SU-DHL-6 (cell line): ENCODE measurements at regions not wholly inside any gene's neighbourhood (a gene's known extent, or its start where the extent isn't known, plus 50 kb on each side); places are given as distances from the start of the nearest gene placed in this dataset.

Experiments used
- H2AFZ ChIP-seq: fragments of 200-600 bp; sonication (generic); 2 replicates; pipeline ENCODE4 v1.6.1; 2014; ENCODE audit warnings: low read depth, mild to moderate bottlenecking, moderate library complexity, mixed read lengths, antibody characterized with exemption, low read length; ENCODE audit not compliant: severe bottlenecking
- H3F3A ChIP-seq: fragments of 200-600 bp; shearing (Covaris generic); 2 replicates; pipeline ENCODE4 v1.6.0; 2016; ENCODE audit warnings: antibody characterized with exemption, mild to moderate bottlenecking; ENCODE audit not compliant: insufficient read depth
- H3K27ac ChIP-seq: fragments of 200-600 bp; sonication (generic); 2 replicates; pipeline ENCODE4 v1.5.1; 2016; ENCODE audit warnings: low read depth, mild to moderate bottlenecking, low read length, moderate library complexity, mixed read lengths
- H3K27me3 ChIP-seq: fragments of 200-600 bp; sonication (generic), shearing (Covaris generic); 2 replicates; pipeline ENCODE4 v1.6.0; 2014; ENCODE audit warnings: mild to moderate bottlenecking, low read length
- H3K36me3 ChIP-seq: fragments of 200-600 bp; sonication (generic); 2 replicates; pipeline ENCODE4 v1.6.1; 2014; ENCODE audit warnings: mild to moderate bottlenecking, low read length, mixed read lengths
- H3K4me2 ChIP-seq: fragments of 300-600, 200-600 bp; shearing (Covaris generic), sonication (generic); 2 replicates; pipeline ENCODE4 v1.6.0; 2014; ENCODE audit warnings: low read length, low read depth, mild to moderate bottlenecking; ENCODE audit not compliant: poor library complexity, severe bottlenecking
- H3K4me3 ChIP-seq: fragments of 200-600 bp; sonication (generic); 2 replicates; pipeline ENCODE4 v1.5.1; 2014; ENCODE audit warnings: antibody characterized with exemption, low read length, mild to moderate bottlenecking, mixed read lengths; ENCODE audit not compliant: insufficient read depth, poor library complexity, severe bottlenecking
- H3K79me2 ChIP-seq: fragments of 200-600 bp; sonication (generic); 2 replicates; pipeline ENCODE4 v1.6.1; 2014; ENCODE audit warnings: mild to moderate bottlenecking, low read length, moderate library complexity; ENCODE audit not compliant: insufficient read depth
- H3K9ac ChIP-seq: fragments of 200-600 bp; sonication (generic); 2 replicates; pipeline ENCODE4 v1.7.0; 2014; ENCODE audit warnings: mild to moderate bottlenecking, low read length
- H3K9me2 ChIP-seq: fragments of 200-600 bp; sonication (generic); replicated peaks from 2 replicates; pipeline ENCODE4 v1.6.1; 2014; ENCODE audit warnings: low read length; ENCODE audit not compliant: insufficient read depth
- H3K9me3 ChIP-seq: fragments of 200-600 bp; sonication (generic); 2 replicates; pipeline ENCODE4 v1.6.1; 2014; ENCODE audit warnings: low read length, mixed read lengths; ENCODE audit not compliant: insufficient read depth
- H4K20me1 ChIP-seq: fragments of 200-600 bp; sonication (generic); 2 replicates; pipeline ENCODE4 v1.6.1; 2014; ENCODE audit warnings: low read depth, mild to moderate bottlenecking, antibody characterized with exemption, low read length, moderate library complexity, mixed read lengths
- CTCF ChIP-seq: fragments of 200-600 bp; sonication (generic); IDR thresholded peaks from one replicate; pipeline ENCODE4 v1.5.1; 2017; ENCODE audit warnings: antibody characterized with exemption, mild to moderate bottlenecking, low read length, moderate library complexity; ENCODE audit not compliant: insufficient read depth, poor library complexity, severe bottlenecking
- EZH2phosphoT487 ChIP-seq: fragments of 200-600 bp; sonication (generic), shearing (Covaris generic); conservative IDR thresholded peaks from 2 replicates; pipeline ENCODE4 v1.6.1; 2018; ENCODE audit warnings: mild to moderate bottlenecking, antibody characterized with exemption, low read length, moderate library complexity, mixed read lengths

DNA sequence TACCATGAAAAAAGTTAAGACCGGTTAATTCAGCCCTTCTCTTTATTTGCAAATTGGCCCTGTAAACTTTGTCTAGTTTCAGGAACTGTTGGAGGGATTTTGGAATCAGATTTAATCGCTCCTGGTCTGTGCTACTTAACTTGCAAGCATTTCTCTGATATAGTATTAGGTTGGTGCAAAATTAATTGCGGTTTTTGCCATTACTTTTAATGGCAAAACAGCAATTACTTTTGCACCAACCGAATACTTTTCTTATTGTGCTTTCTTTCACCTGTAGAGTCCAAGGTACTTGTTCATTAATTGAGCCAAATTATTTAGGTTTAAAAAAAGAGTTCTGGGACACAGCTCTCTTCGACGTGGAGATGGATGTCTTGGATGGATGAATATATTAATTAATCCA is 92.8 kb upstream of the HNRNPU start:
- H3K79me2 ChIP-seq = no peaks in the 10 kb centered on the region
- H3K4me3 ChIP-seq = no peak overlapping the region
- no peaks in the 10 kb centered on the region for H3K9me2 ChIP-seq
- no peaks in the 10 kb centered on the region for H4K20me1 ChIP-seq
- H3K27ac ChIP-seq = no peak overlapping the region
- TF ChIP-seq CTCF (no peak), EZH2phosphoT487 (no peak)
- H3K36me3 ChIP-seq = no peaks in the 10 kb centered on the region
- no peaks in the 10 kb centered on the region for H3F3A ChIP-seq
- H3K4me2 ChIP-seq = no peak overlapping the region
- no peak overlapping the region for H3K9ac ChIP-seq
- H2AFZ ChIP-seq = no peak overlapping the region
- H3K27me3 ChIP-seq = no peaks in the 10 kb centered on the region
- no peaks in the 10 kb centered on the region for H3K9me3 ChIP-seq

GRCh38 chr1:244955661-244956060 is 91.3 kb upstream of the HNRNPU start:
- Histone ChIP-seq H3K27me3 (no peaks in the 10 kb centered on the region), H3K4me2 (no peak overlapping the region), H3K9ac (no peak overlapping the region), H3K36me3 (no peaks in the 10 kb centered on the region), H3K79me2 (no peaks in the 10 kb centered on the region), H3F3A (no peaks in the 10 kb centered on the region), H4K20me1 (no peaks in the 10 kb centered on the region), H3K9me2 (no peaks in the 10 kb centered on the region), H3K4me3 (no peak overlapping the region), H3K9me3 (no peaks in the 10 kb centered on the region), H2AFZ (no peak overlapping the region), H3K27ac (no peak overlapping the region)
- no peak for TF ChIP-seq EZH2phosphoT487
- no peak for TF ChIP-seq CTCF

DNA sequence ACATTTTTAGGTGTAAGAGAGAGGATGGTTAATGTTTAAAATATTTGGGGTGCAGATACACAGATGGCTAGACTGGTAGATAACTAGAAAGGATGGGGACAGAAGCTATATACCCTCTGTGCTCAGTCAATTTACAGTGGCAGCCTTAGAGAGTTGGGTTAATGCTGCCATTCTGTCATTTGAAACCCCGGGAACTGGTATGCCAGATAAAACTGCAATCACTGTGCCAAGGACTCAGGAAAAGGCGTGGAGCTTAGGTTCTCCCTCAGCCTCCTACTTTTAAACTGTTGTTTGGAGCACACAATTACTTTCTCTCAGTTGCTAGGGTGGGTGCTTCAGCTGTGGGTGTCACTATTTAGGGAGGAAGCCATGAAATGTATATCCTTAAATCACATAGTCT is 90.0 kb upstream of the HNRNPU start:
- H3K9ac ChIP-seq = no peak overlapping the region
- no peaks in the 10 kb centered on the region for H4K20me1 ChIP-seq
- H3F3A ChIP-seq = no peaks in the 10 kb centered on the region
- no peak overlapping the region for H2AFZ ChIP-seq
- no peaks in the 10 kb centered on the region for H3K27me3 ChIP-seq
- no peaks in the 10 kb centered on the region for H3K36me3 ChIP-seq
- H3K27ac ChIP-seq = no peak overlapping the region
- H3K4me3 ChIP-seq = no peak overlapping the region
- TF ChIP-seq EZH2phosphoT487 = no peak
- TF ChIP-seq CTCF = no peak
- no peaks in the 10 kb centered on the region for H3K9me3 ChIP-seq
- H3K4me2 ChIP-seq = no peak overlapping the region
- H3K9me2 ChIP-seq = no peaks in the 10 kb centered on the region
- no peaks in the 10 kb centered on the region for H3K79me2 ChIP-seq

- no peaks in the 10 kb centered on the region for H3F3A ChIP-seq
- no peak overlapping the region for H3K27ac ChIP-seq
- H2AFZ ChIP-seq = no peak overlapping the region
- H3K36me3 ChIP-seq = no peaks in the 10 kb centered on the region
- no peaks in the 10 kb centered on the region for H3K79me2 ChIP-seq
- H4K20me1 ChIP-seq = no peaks in the 10 kb centered on the region
- no peaks in the 10 kb centered on the region for H3K27me3 ChIP-seq
- no peak overlapping the region for H3K9ac ChIP-seq
- no peak for TF ChIP-seq EZH2phosphoT487
- no peak for TF ChIP-seq CTCF
- no peaks in the 10 kb centered on the region for H3K9me2 ChIP-seq
- H3K4me2 ChIP-seq = no peak overlapping the region
- no peaks in the 10 kb centered on the region for H3K9me3 ChIP-seq
- no peak overlapping the region for H3K4me3 ChIP-seq
Measured at GRCh38 chr1:244953901-244954300, 89.6 kb upstream of the HNRNPU start.
